Neutrophil (primary cell): ENCODE measurements at regions not wholly inside any gene's neighbourhood (a gene's known extent, or its start where the extent isn't known, plus 50 kb on each side); places are given as distances from the start of the nearest gene placed in this dataset.

ENCODE experiments used
- H3K27ac ChIP-seq: fragments of 200-600 bp; sonication (generic); 2 replicates; pipeline ENCODE4 v1.5.1; 2016; ENCODE audit warnings: mild to moderate bottlenecking, moderate library complexity
- H3K27me3 ChIP-seq: fragments of 200-600 bp; sonication (generic); 2 replicates; pipeline ENCODE4 v1.6.0; 2016; ENCODE audit warnings: mild to moderate bottlenecking
- H3K36me3 ChIP-seq: fragments of 200-600 bp; sonication (generic); 2 replicates; pipeline ENCODE4 v1.5.1; 2017
- H3K4me1 ChIP-seq, 2 experiments: fragments of 200-600 bp in 1 of 2; sonication (generic) in 1 of 2; 1 replicate in 1 of 2; 2 replicates in 1 of 2; pipeline versions ENCODE4 v1.5.1 to v1.6.1; 2013 to 2016; ENCODE audit warnings: low read depth in 1 of 2, low read length in 1 of 2, mild to moderate bottlenecking in 1 of 2, moderate library complexity in 1 of 2; ENCODE audit not compliant: control insufficient read depth in 1 of 2, insufficient read depth in 1 of 2
- H3K4me3 ChIP-seq, 2 experiments: fragments of 200-600 bp in 1 of 2; sonication (generic) in 1 of 2; 1 replicate in 1 of 2; 2 replicates in 1 of 2; pipeline ENCODE4 v1.5.1; 2013 to 2016; ENCODE audit warnings: low read depth in 1 of 2, low read length in 1 of 2, mild to moderate bottlenecking in 1 of 2, moderate library complexity in 1 of 2
- H3K9me3 ChIP-seq: fragments of 200-600 bp; sonication (generic); 2 replicates; pipeline ENCODE4 v1.5.1; 2016
- TF ChIP-seq, protein P1 (sequence below): fragments of 200-600 bp; sonication (generic); IDR thresholded peaks from 2 replicates; pipeline ENCODE4 v1.5.1; 2016; ENCODE audit warnings: antibody characterized with exemption

DNA sequence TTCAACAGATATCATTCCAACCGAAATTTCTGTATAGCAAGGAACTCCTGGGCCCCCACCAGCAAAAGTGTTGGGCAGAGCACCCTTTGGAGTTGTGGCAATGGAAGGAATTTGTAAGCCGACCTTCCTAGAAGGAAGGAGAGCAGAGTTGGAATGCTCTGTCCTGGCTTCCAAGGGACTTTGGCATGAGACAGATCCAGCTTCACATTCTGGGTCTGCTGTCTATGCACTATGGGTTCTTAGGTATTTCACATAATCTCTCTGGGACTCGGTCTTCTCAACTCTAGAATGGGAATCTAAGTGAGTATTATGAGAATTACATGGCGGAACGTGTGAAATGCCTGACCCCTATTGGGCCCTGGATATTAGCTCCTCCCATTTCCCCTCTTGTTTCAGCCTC, 63.2 kb upstream of the MARCHF10 start:
- TF ChIP-seq, protein P1, sequence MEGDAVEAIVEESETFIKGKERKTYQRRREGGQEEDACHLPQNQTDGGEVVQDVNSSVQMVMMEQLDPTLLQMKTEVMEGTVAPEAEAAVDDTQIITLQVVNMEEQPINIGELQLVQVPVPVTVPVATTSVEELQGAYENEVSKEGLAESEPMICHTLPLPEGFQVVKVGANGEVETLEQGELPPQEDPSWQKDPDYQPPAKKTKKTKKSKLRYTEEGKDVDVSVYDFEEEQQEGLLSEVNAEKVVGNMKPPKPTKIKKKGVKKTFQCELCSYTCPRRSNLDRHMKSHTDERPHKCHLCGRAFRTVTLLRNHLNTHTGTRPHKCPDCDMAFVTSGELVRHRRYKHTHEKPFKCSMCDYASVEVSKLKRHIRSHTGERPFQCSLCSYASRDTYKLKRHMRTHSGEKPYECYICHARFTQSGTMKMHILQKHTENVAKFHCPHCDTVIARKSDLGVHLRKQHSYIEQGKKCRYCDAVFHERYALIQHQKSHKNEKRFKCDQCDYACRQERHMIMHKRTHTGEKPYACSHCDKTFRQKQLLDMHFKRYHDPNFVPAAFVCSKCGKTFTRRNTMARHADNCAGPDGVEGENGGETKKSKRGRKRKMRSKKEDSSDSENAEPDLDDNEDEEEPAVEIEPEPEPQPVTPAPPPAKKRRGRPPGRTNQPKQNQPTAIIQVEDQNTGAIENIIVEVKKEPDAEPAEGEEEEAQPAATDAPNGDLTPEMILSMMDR: no peak
- no peaks in the 10 kb centered on the region for H3K36me3 ChIP-seq
- no peaks in the 10 kb centered on the region for H3K9me3 ChIP-seq
- H3K4me3 ChIP-seq: no peak overlapping the region
- H3K27ac ChIP-seq: no peak overlapping the region
- peaks cover 0 to 4% of the 10 kb centered on the region in 2 experiments for H3K4me1 ChIP-seq
- peaks cover 2% of the 10 kb centered on the region for H3K27me3 ChIP-seq

DNA sequence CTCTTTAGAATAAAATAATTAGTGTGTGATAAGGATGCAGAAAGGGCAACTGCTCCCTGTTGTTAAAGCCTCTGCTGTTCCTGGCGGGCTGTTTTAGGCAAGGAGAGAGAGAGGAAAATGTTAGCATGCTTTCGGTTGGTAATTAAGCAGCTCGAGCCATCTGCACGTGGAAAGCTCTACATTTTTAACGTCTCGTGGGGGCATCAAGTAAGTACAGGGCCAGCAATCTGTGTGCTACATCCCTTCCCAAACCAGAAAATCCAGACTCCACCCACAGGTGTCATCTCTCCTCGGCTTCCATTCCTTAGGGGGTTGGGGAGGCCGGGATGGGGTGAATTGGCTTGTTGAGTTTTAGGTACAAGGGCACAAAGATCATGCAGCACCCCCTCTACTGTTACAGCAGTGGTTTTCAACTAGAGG, 62.4 kb upstream of the MARCHF10 start:
- no peak overlapping the region for H3K4me3 ChIP-seq
- no peaks in the 10 kb centered on the region for H3K36me3 ChIP-seq
- H3K4me1 ChIP-seq: no peaks in the 10 kb centered on the region
- H3K27ac ChIP-seq: no peak overlapping the region
- H3K9me3 ChIP-seq: no peaks in the 10 kb centered on the region
- TF ChIP-seq, protein P1: no peak
- peaks cover 2% of the 10 kb centered on the region for H3K27me3 ChIP-seq

DNA sequence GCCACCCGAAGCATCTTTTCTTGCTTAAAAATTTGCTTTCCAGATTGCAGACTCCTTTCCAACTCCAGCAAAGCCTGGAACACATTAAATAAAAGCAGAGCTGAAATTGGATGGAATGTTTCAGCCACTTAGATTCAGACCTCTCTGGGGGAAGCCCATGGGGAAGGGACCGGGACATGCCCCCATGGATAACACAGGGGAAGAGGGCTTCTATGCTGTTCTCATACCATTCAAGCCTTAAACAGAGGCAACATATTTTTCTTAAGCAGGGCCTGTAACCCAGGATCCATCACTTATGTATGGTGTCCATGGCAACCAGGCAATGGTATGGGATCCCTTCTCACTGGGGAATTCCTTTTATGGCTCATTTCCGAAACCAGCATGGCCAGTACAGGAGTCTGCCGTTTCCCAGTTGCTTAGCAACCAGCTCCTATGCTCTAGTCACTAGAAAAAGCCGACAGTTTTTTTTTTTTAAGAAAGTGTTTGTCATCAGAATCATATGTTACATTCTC, 62.0 kb upstream of the MARCHF10 start:
- Histone ChIP-seq H3K4me1 (no peaks in the 10 kb centered on the region), H3K27ac (no peak overlapping the region), H3K36me3 (no peaks in the 10 kb centered on the region), H3K4me3 (no peak overlapping the region), H3K27me3 (peaks cover 2% of the 10 kb centered on the region), H3K9me3 (no peaks in the 10 kb centered on the region)
- TF ChIP-seq, protein P1: no peak

DNA sequence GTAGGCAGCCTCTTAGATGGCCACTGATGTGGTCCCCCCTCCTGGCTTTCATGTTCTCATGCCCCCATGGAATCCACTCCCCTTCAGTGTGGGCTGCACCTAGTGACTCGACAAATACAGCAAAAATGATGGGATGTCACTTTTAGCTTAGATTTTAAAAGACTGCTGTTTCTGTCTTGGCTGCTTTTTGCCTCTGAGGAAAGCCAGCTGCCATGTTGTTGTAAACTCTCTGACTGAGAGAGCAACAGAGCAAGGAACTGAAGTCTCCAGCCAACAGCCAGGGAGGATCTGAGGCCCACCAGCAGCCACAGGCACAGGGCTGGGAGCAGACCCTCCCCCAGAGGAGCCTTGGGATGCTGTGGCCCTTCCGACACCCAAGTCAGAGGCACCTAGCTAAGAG, 60.6 kb upstream of the MARCHF10 start:
- Histone ChIP-seq H3K36me3 (no peaks in the 10 kb centered on the region), H3K27ac (no peak overlapping the region), H3K4me3 (no peak overlapping the region), H3K9me3 (no peaks in the 10 kb centered on the region), H3K4me1 (no peaks in the 10 kb centered on the region), H3K27me3 (peaks cover 2% of the 10 kb centered on the region)
- TF ChIP-seq, protein P1: no peak

DNA sequence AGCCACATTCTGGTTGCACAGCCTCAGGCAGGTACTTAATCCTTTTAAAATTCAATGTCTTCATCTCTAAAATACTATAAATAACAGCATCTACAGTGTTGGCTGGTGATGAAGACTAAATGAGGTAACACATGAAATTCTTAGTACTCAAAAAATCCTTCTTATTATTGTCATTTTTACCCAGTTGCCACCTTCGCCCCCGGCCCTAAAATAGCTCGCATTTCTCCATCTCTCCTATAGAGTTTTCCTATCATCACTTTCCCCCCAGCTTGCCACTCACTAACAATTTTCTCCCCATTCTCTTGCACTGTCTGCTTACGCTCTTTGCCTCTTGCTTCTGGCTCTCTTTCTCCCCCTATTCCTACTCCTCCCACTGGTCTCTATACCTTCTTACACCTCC, 59.9 kb upstream of the MARCHF10 start:
- Histone ChIP-seq H3K4me3 (no peak overlapping the region), H3K9me3 (no peaks in the 10 kb centered on the region), H3K36me3 (no peaks in the 10 kb centered on the region), H3K27ac (no peak overlapping the region), H3K4me1 (no peaks in the 10 kb centered on the region), H3K27me3 (peaks cover 2% of the 10 kb centered on the region)
- TF ChIP-seq, protein P1: no peak

DNA sequence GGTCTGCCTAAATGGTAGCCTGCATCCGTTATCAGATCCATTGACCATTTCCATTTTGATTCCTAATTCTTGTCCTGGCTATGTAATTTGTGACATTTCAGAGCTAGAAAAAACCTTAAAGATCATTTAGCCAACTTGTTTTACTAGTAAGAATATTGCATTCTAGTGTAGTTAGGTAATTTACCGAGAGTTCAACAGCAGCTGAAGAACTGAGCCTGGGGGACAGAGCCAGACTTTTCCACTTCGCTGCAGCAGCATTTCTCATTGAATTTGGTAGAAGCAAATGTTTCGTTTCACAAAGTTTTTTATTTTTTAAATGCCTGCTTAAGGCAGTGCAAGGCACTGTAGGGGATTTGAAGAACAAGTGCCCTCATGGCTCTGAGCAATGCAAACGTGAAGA, 59.2 kb upstream of the MARCHF10 start:
- Histone ChIP-seq H3K9me3 (no peaks in the 10 kb centered on the region), H3K4me1 (no peaks in the 10 kb centered on the region), H3K36me3 (no peaks in the 10 kb centered on the region), H3K27ac (no peak overlapping the region), H3K4me3 (no peak overlapping the region), H3K27me3 (peaks cover 2% of the 10 kb centered on the region)
- TF ChIP-seq, protein P1: no peak
